HG02981 (cell line): ENCODE measurements at regions not wholly inside any gene's neighbourhood (a gene's known extent, or its start where the extent isn't known, plus 50 kb on each side); places are given as distances from the start of the nearest gene placed in this dataset.
A peak's percentile ranks its signal among the peaks of the same experiment; 100 is the strongest.

Experiments used
- ATAC-seq: cut with Tn5 transposase; IDR thresholded peaks from one replicate; pipeline ENCODE4 v1.9.1; 2021; ENCODE audit warnings: mild to moderate bottlenecking, moderate library complexity; ENCODE audit not compliant: unreplicated experiment

DNA sequence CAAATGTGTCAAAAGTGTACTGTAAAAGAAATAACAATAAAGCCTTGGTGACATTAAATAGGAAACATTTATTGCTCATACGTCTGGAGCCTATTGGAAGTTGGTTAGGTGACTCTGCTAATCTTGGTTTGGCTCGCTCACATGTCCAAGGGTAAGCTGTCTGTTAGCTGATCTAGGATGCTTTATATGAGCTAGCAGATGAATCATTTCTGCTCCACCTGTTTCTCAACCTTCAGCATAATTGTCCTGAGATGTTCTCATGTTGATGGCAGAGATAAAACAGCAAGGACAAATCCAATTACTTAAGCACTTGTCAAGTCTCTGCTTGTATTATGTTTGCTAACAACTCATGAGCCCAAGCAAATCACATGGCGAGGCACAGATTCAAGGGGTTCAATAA is 56.0 kb upstream of the CD53 start:
- no peak for ATAC-seq

DNA sequence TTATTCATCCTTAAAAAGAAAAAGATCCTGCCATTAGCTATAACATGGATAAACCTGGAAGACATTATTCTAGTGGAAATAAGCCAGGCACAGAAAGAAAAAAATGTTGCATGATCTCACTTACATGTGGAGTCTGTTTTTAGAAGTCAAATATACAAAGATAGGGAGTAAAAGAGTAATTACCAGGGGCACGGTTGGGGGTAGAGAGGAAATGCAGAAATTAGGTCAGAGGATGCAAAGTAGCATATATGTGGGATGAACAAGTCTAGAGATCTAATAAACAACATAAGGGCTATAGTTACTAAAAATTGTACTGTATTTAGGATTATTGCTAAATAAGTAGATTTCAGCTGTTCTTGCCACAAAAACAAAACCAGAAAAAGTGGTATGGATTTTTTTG is 61.4 kb upstream of the CD53 start:
- no peak for ATAC-seq

DNA sequence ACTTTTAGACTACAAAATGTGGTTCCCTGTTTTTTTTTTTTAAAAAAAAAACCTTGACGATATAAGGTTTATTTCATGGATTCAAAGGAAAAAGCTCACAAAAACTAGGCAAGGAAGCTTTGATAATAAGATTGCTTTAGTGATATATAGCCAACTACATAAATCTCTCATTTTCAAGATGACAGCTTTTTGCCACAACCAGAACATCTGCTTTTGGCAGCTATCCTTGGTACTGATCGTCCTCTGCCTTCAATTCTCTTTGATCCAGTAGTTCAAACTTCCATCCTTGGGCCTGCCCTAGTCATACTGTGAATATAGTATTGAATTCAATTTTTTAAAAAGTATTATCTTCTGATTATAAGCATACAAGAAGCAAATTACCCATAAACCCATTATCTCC is 72.9 kb upstream of the CD53 start:
- no peak for ATAC-seq

DNA sequence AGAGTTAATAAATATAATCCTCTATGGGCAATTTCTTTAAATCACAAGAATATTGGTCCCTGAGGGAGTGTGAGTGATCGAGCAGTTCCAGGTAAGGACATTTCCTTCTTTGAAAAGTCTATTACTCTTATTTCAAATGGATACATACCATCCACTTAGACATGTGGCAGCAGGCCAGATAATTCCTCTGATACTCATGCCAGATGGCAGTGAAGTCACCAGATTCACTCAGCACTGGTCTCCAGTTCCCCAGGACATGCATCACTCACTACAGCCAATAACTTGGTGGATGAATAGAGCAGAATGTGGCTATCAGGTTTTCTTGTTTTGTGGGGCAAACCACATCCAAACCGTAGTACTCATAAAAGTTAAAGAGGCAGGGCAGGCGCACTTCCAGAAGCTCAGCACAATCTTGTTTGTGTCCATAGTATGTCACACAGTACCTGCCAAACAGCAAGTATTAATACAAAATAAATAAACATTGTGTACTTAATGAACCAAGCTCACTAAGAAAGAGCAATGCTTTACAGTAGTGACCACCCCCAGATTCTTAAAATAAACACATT is 74.2 kb upstream of the CD53 start:
- no peak for ATAC-seq

DNA sequence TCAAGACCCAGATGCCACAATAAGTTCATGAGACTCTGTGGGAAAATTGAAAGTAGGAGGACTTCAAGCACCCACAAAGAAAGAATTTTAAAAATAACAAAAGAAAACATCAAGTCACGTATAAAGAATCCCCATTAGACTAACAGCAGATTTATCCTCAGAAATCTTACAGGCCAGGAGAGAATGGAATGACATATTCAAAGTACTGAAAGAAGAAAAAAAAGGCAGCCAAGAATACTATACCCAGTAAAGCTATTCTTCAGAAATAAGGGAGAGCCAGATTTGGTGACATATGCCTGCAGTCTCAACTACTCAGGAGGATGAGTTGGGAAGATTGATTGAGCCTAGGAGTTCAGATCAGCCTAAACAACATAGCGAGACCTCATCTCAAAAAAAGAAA is 84.3 kb upstream of the CD53 start:
- no peak for ATAC-seq

DNA sequence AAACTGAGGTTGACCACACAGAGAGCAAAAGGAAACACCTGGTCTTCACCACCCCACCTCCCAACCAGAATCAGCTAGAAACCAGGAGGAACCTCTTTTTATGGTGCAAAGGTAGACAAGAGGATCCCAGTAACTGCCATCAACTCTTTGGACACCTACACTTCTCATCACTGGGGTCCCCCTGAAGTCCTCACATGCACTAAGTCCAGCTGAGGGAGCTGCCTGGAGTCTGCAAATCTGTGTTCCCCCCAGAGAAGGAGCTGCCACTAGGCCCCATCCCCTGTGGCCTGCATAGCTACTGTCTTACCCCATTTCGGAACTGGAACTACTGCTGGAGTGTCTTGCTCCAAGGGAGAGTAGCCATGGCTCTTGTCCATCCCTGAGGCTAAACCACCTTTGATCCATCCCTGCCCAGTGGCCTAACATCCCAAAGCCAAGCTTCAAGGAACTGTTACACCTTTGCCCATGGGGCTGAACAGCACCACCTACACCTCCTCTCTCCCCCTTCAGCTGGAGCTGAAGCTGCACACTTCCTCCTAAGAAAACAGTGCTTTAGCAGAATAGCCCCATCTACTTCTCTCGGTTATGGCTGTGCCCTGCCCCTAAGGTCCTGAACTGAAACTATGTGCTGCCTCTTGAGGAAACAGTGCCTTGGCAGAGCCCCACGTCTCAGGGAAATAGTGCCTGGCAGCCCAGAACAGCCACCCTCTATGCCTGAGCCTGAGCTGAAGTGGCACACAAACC is 85.4 kb upstream of the CD53 start:
- ATAC-seq: peak; percentile 74

DNA sequence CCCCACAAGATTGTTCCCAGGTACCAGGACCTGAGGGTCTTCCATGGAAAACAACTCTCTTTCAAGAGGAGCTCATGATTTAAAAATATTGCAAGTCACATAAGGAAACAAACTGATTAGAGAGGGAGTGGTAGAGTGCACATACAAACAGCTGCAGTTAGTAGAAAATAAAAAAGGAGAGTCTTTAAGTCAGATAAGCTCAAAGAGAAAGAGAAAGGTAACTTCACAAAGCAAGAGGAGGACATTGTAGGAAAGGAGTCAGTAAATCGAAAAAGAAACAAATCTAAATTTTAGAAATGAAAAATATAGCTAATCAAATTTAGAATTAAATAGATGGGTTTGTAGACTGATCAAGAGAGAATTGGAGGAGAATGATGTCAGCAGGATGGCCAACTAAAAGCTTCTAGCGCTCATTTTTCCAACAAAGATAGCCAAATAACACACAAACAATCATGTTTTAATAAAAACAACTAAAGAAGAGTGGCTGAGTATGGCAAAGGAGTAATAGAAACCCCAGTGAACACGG is 86.1 kb upstream of the CD53 start:
- no peak for ATAC-seq

DNA sequence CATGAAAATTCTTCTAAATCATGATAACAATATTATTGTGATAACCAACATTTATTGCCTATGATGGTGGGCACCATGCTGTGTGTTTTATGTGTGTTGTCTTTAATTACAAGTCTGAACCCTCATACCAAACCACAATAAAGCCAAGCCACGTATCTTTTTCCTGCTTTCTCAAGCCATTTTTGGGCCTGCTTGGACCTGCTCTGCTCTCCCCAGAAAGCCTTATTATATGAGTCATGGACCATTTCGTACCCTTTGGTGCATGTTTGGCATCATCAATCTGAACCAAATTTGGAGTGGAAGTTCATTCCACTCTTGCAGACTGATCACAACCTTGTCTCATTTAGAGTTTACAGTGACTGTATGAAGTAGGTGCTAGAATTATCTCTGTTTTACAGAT is 87.3 kb upstream of the CD53 start:
- no peak for ATAC-seq

DNA sequence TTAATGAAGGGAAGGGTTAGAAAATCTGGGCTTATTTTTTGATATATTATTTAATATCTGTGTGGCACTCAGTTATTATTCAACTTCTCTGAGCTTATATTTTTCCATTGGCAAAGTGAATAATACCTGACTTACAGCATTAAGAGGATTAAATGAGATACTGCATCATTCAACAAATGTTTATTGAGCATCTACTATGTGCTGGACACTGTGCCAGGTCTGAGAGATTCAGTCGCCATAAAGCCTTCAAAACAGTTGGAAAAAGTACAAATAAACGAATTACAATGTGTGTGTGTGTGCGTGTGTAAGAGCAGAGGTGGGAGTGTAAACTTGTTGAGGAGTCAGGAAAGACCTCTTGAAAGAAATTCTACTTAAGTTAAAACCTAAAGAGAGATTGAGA is 87.9 kb upstream of the CD53 start:
- no peak for ATAC-seq

DNA sequence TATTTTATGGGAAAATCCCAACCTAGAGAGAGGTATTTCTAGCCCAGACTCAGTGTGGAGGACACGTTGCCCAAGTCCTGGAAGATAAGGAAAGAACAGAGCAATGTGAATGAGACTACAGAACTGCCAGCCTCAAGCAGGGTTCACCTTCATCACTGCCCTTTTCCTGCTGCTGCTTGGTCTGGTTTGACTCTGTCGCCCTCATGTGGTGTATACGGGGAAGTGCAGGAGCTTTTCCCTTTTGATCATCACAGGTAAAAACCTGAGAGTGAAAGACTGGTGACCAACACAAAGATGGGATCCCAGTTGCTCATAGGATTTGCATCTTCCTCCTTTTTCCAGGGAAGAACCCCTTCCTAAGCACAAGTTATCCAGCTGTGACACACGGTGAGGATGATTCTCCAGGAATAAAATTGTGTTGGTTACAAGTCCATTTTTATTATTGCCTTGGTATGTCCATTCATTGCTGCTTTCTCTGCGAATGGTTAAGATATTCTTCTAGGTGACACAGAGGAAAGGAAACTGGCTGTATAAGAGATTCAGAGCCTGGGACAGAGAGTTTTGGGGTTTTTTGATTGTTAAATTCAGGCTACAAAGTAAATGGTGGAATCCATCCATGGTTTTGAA is 89.5 kb upstream of the CD53 start:
- ATAC-seq: no peak

DNA sequence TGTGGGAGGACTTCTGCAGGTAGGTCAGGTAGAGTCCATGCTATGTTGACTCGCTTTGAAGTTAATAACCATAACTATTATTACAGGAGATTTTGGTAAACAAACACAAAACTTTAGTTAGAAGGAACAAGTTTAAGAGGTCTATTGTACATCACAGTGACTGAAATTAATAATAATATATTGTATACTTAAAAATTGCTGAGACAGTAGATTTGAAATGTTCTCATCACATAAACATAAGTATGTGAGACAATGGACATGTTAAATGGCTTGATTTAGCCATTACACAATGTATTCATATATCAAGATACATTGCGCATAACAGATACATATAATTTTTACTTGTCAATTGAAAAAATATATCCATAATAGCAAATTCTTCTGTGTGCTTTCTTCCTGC is 91.4 kb upstream of the CD53 start:
- ATAC-seq: no peak

DNA sequence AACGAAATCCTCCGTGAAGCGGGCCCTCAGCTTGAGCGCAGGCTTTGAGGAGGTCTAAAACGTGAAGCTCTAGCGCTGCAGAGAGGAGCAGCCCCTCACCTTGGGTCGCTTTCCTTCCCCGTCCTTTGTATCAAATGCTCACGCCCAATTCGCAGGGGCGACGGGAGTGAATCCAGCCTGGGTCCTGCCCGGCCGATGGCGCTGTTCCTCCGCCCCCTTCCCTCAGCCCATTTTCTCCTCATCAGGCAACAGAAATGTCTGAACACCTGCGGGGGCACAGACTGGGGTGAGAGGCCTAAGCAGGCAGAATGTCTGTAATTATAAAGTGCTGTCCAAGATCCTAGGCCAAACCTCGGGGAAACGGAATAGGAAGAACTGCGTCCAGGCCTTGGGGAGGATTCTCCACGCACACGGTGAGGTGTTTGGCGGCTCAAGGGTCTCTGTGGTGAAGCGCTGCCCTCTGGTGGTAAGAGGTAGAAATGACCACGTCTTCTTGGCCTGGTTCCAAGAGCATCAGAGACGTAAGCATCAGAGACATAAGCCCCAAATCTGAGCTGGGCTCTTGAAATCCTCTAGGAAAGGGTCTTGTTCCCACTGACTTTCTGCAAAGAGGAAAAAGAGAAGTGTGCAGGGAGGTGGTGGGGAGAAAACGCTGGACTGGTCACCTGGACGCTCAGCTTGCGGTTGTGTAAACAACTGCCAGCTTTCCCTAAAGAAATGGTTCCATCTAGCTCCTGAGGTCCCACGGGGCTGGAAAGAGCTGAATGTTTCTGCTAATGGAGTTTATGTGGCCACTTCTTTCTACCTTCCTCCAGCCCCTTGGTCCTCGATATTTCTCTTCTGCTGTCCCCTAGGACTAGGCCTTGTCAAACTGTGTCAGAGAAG is 92.1 kb upstream of the CD53 start:
- ATAC-seq: no peak

DNA sequence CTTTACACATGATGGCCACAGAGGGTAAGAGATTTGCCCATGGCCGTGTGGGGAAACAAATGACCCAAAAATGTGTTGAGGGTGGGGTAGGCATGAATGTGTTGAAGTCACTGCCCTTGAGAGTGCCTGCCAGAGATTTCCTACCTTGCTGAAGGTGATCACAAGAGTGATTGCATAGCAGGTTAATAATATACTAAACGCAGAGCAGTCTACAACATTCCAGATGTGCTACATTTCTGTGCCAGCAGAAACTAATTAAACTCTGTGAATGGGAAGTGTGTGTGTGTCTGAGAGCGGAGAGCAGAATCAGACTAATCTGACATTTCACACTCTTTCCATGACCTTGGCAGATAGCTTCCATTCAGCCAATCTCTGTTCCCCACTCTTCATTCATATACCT is 93.3 kb upstream of the CD53 start:
- no peak for ATAC-seq

DNA sequence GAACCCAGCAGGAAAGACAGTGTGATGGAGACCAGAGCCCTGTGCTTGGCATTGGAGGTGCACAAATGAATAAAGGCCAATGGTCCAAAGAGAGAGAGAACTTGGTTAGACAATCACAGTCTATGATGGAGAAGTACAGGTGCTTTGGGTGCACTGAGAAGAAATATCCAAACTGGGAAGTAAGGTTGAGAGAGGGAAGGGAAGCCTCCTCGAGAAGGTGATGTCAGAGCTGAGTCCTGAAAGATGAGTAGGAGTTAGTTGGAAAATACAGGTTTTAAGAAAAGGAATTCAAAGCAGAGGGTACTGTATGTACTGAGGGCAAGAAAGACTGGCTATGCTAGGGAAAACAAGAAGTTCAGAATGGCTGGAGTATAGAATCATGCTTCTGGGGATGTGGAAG is 94.1 kb upstream of the CD53 start:
- no peak for ATAC-seq

DNA sequence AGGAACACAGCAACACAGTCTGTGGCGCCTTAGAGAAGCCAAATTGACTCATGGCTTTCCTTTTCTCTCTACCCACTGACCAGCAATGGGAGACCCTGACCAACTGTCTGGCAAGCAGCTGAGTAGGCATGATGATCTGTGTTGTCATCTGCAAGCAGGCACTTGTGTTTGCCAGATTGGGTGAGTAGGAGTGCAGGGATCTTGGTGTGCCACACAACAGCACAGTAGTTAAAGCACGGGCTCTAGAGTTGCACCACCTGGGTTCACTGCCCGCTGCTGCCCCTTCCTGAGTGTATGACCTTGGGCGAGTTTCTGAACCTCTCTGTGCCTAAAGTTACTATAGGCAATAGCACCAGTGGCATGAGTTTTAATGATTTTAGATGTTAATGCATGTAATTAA is 95.7 kb upstream of the CD53 start:
- no peak for ATAC-seq

DNA sequence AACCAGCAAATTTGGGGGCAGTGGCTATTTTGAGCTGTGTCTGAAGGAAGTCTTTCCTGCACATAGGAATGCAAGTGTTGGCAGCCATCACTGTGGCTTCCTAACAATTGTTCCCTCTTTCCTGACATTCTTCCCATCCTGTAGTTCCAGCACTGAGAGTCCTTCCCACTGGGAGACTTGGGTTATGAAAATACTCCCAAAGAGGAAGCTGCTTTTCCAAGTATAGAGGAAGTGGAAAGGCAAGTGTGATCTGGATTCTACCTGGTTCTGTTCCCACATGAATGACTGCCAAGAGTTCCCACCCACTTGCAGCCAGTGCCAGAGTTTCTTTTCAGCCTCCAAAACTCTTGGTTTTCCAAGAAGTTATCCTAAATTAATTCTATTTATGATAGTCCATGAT is 98.5 kb upstream of the CD53 start:
- ATAC-seq: no peak

DNA sequence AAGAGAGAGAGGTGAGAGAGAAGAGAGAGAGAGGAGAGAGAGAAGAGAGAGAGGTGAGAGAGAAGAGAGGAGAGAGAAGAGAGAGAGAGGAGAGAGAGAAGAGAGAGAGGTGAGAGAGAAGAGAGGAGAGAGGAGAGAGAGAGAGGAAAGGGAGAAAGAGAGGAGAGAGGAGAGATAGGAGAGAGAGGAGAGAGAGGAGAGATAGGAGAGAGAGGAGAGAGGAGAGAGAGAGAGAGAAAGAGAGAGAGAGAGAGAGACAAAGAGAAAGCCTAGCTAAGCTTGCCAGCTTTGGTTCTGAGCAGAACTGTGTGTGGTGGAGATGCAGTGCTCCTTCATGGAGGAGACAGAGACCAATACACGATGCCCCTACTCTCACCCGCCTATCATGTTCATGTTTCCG is 99.1 kb upstream of the KCNA3 start:
- ATAC-seq: no peak

DNA sequence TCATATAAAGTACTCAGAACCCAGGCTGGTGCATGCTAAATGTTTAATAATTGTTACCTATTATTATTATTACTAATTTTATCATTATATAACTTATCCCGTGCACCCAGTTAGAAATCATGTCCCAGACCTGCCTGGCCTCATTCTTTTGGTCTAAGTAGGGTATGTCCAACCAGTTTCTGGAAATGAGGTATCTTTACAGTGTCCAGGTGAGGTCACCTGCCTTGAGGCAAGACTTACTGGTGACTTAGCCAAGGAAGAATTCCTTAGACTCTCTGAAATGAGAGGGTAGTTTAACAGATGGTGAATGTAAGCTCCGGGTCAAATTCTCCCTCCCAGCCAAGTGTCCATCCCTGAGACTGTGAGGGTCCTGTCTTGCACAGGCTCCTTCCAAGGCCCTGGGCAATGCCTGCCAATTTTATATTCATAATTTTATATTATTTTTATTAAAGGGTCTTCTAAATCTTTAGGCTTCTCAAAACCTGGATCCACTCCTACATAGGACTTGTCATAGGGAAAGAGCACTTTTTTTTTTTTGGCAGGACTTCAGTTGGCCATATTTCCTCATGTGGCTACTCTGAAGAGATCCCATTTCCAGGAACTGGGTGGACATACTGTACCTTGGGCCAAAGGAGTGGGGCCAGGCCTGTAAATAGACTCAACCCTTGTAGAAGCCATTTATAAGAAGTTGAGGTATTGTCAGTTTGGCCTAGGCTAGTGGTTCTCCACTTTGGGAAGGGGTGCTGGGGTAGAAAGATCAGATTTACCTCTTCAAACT is 96.7 kb upstream of the KCNA3 start:
- ATAC-seq: no peak

DNA sequence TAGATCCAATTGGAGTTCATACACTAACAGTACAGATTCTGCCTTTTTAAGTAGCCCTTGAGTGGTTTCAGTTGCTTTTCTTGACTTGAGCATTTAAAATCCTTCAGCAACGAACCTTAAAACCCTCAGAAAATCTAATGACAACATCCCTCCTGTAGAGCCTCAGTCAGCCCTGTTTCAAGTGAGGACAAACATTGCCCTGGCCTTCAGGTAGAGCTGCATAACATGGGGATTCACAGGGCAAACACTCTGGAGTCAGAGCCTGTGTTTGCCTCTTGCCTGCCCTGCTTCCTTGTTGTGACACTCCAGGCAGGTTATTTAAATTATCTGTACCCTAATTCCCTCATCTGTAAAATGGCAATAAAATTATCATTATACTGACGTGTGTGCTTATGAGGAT is 96.1 kb upstream of the KCNA3 start:
- no peak for ATAC-seq

DNA sequence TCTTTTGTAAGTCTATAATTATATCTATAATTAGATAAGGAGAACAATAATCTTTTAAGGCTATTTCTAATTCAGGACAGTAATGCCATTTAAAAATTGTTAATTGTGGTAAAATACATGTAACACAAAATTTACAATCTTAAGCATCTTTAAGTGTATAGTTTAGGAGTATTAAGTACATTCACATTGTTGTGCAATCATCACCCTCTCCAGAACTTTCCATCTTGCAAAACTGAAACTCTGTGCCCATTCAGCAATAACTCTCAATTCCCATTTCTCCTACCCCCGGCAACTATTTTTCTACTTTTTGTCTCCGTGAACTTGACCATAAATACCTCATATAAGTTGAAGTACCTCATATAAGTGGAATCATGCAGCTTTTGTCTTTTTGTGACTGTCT is 93.9 kb upstream of the KCNA3 start:
- ATAC-seq: no peak

DNA sequence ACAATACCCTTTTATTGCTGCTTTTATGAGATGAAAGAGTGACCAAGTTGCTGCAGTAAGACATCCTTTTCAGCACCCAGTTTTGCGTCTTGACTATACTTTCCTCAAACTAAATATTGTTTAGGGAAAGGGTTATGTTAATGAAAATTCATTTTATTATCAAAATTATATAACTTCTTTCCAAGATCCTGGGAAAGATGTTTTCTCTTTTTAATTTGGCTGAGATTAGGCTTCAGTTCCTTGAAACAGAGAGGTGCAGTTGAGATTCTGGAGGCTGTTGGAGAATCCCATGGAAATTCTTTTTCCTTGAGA is 91.6 kb upstream of the KCNA3 start:
- no peak for ATAC-seq
